RWPE2 (cell line): ENCODE measurements at regions not wholly inside any gene's neighbourhood (a gene's known extent, or its start where the extent isn't known, plus 50 kb on each side); places are given as distances from the start of the nearest gene placed in this dataset.

Experiments
- ATAC-seq: fragments of 200-7000 bp; cut with Tn5 transposase; 3 replicates; pipeline ENCODE4 v1.9.1; 2021; ENCODE audit warnings: low read depth
- DNase-seq: peaks from one replicate; pipeline ENCODE4 v3.0.0-alpha.2; 2020; ENCODE audit warnings: low spot score
- H3K27ac ChIP-seq: fragments of 450-650 bp; 2 replicates; pipeline ENCODE4 v1.5.1; 2017; ENCODE audit warnings: mild to moderate bottlenecking; ENCODE audit not compliant: poor library complexity, severe bottlenecking
- H3K27me3 ChIP-seq: fragments of 250-450 bp; sonication (Bioruptor Pico); 2 replicates; pipeline ENCODE4 v1.5.1; 2021; ENCODE audit warnings: mild to moderate bottlenecking, moderate library complexity; ENCODE audit not compliant: insufficient read depth, poor library complexity, severe bottlenecking
- H3K36me3 ChIP-seq: fragments of 250-450 bp; sonication (Bioruptor Pico); 2 replicates; pipeline ENCODE4 v1.5.1; 2020; ENCODE audit warnings: low read depth, mild to moderate bottlenecking, moderate library complexity
- H3K4me1 ChIP-seq: fragments of 250-450 bp; sonication (Bioruptor Pico); 2 replicates; pipeline ENCODE4 v1.5.1; 2021; ENCODE audit warnings: mild to moderate bottlenecking, moderate library complexity; ENCODE audit not compliant: insufficient read depth, poor library complexity, severe bottlenecking
- H3K4me3 ChIP-seq: fragments of 250-450 bp; sonication (Bioruptor Pico); 2 replicates; pipeline ENCODE4 v1.5.1; 2021; ENCODE audit warnings: mild to moderate bottlenecking, moderate library complexity; ENCODE audit not compliant: severe bottlenecking
- H3K9me3 ChIP-seq: fragments of 250-450 bp; sonication (Bioruptor Pico); 2 replicates; pipeline ENCODE4 v1.5.1; 2021; ENCODE audit warnings: mild to moderate bottlenecking, moderate library complexity; ENCODE audit not compliant: severe bottlenecking
- CTCF ChIP-seq: fragments of 450-650 bp; IDR thresholded peaks from one replicate; pipeline ENCODE4 v1.5.1; 2017; ENCODE audit warnings: mild to moderate bottlenecking, moderate library complexity; ENCODE audit not compliant: poor library complexity, severe bottlenecking

GRCh38 chr17:36705874-36706731, 104.7 kb downstream of the MRM1 start:
- TF ChIP-seq CTCF = peak; percentile 78
- ATAC-seq = peak; percentile 85
- peaks cover 32% of the 10 kb centered on the region for H3K27me3 ChIP-seq

DNA sequence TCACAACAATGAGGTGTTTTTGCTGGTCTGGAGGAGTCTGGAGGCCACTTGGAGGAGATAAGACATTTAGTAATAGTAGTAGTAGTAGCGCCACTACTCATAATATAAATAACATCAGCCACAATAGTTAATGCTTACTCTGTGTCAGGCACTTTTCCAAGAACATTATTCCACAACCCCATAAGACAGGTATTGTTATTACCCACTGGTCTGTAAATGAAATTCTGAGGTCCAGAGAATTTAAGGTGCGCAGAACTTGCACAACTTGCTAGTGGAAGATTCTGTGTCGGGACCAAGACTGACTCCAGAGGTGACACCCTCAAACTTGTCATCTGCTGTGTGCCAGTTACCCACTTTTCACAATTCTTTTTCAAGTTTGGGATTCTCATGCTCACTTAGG, 106.5 kb downstream of the MRM1 start:
- H3K4me1 ChIP-seq = no peaks in the 10 kb centered on the region
- H3K9me3 ChIP-seq = no peaks in the 10 kb centered on the region
- TF ChIP-seq CTCF = no peak
- H3K36me3 ChIP-seq = no peaks in the 10 kb centered on the region
- H3K4me3 ChIP-seq = no peak overlapping the region
- no peak for ATAC-seq
- DNase-seq = no peak
- no peak overlapping the region for H3K27ac ChIP-seq
- H3K27me3 ChIP-seq = peaks cover 44% of the 10 kb centered on the region

More at GRCh38 chr17:36705874-36706731, 104.7 kb downstream of the MRM1 start:
- Histone ChIP-seq H3K27ac (no peak overlapping the region), H3K9me3 (no peaks in the 10 kb centered on the region), H3K4me3 (no peak overlapping the region), H3K4me1 (no peaks in the 10 kb centered on the region), H3K36me3 (no peaks in the 10 kb centered on the region)
- DNase-seq = no peak

- Histone ChIP-seq H3K27me3 (peaks cover 21% of the 10 kb centered on the region), H3K4me3 (no peak overlapping the region), H3K4me1 (no peaks in the 10 kb centered on the region), H3K9me3 (no peaks in the 10 kb centered on the region), H3K27ac (no peak overlapping the region), H3K36me3 (no peaks in the 10 kb centered on the region)
- DNase-seq = no peak
- no peak for TF ChIP-seq CTCF
- no peak for ATAC-seq
These were observed 113.4 kb downstream of the MRM1 start for GRCh38 chr17:36714789-36715188.

- Histone ChIP-seq H3K4me3 (no peak overlapping the region), H3K36me3 (no peaks in the 10 kb centered on the region), H3K27ac (no peak overlapping the region), H3K4me1 (no peaks in the 10 kb centered on the region), H3K9me3 (no peaks in the 10 kb centered on the region), H3K27me3 (peaks cover 13% of the 10 kb centered on the region)
- ATAC-seq (no peak), DNase-seq (no peak)
- no peak for TF ChIP-seq CTCF
These were observed 114.6 kb downstream of the MRM1 start for GRCh38 chr17:36715951-36716350.

DNA sequence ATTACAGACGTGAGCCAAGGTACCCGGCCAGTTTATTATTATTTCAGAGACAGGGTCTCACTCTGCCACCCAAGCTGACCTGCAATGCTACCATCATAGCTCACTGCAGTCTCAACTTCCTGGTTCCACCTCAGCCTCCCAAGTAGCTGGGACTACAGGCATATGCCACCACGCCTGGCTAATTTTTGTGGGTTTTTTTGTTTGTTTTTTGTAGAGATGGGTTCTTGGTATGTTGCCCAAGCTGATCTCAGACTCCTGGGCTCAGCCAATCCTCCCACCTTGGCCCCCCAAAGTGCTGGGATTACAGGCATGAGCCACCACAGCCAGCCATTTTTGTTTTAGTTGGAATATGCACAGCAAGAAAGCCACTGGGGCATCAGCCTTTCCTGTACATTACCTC, 115.7 kb downstream of the MRM1 start:
- no peaks in the 10 kb centered on the region for H3K9me3 ChIP-seq
- H3K27me3 ChIP-seq = peaks cover 4% of the 10 kb centered on the region
- DNase-seq (no peak), ATAC-seq (no peak)
- H3K36me3 ChIP-seq = no peaks in the 10 kb centered on the region
- no peak overlapping the region for H3K4me3 ChIP-seq
- TF ChIP-seq CTCF = no peak
- no peaks in the 10 kb centered on the region for H3K4me1 ChIP-seq
- H3K27ac ChIP-seq = no peak overlapping the region
